Hepatocyte (in vitro differentiated cells): ENCODE measurements at regions not wholly inside any gene's neighbourhood (a gene's known extent, or its start where the extent isn't known, plus 50 kb on each side); places are given as distances from the start of the nearest gene placed in this dataset.

Experiments used
- DNase-seq: peaks from one replicate; pipeline ENCODE4 v3.0.0-alpha.2; 2016; ENCODE audit warnings: low spot score
- H2AFZ ChIP-seq: fragments of 200-600 bp; sonication (generic); 2 replicates; pipeline ENCODE4 v1.6.0; 2016; ENCODE audit warnings: antibody characterized with exemption, mild to moderate bottlenecking
- H3K27ac ChIP-seq: fragments of 200-600 bp; sonication (generic); 2 replicates; pipeline ENCODE4 v1.5.1; 2016; ENCODE audit warnings: mild to moderate bottlenecking
- H3K27me3 ChIP-seq: fragments of 200-600 bp; sonication (generic); 2 replicates; pipeline ENCODE4 v1.6.1; 2016
- H3K36me3 ChIP-seq: fragments of 200-600 bp; sonication (generic); replicated peaks from 2 replicates; pipeline ENCODE4 v1.5.1; 2016; ENCODE audit warnings: low read depth; ENCODE audit not compliant: insufficient read depth
- H3K4me1 ChIP-seq: fragments of 200-600 bp; sonication (generic); 2 replicates; pipeline ENCODE4 v1.5.1; 2016; ENCODE audit warnings: mild to moderate bottlenecking, moderate library complexity; ENCODE audit not compliant: insufficient read depth
- H3K4me2 ChIP-seq: fragments of 200-600 bp; sonication (generic); 2 replicates; pipeline ENCODE4 v1.6.0; 2016
- H3K4me3 ChIP-seq: fragments of 200-600 bp; sonication (generic); 2 replicates; pipeline ENCODE4 v1.5.1; 2016; ENCODE audit warnings: mild to moderate bottlenecking
- H3K79me2 ChIP-seq: fragments of 200-600 bp; sonication (generic); 2 replicates; pipeline ENCODE4 v1.6.0; 2017; ENCODE audit warnings: mild to moderate bottlenecking
- H3K9me2 ChIP-seq: fragments of 200-600 bp; sonication (generic); replicated peaks from 2 replicates; pipeline ENCODE4 v1.6.0; 2017; ENCODE audit warnings: mild to moderate bottlenecking; ENCODE audit not compliant: insufficient read depth
- H3K9me3 ChIP-seq: fragments of 200-600 bp; sonication (generic); 2 replicates; pipeline ENCODE4 v1.5.1; 2016; ENCODE audit warnings: low read depth, mild to moderate bottlenecking
- H4K20me1 ChIP-seq: fragments of 200-600 bp; sonication (generic); 2 replicates; pipeline ENCODE4 v1.6.0; 2016; ENCODE audit warnings: mild to moderate bottlenecking; ENCODE audit not compliant: insufficient read depth, poor library complexity, severe bottlenecking
- EZH2 ChIP-seq: fragments of 200-600 bp; sonication (generic); IDR thresholded peaks from 2 replicates; pipeline ENCODE4 v1.6.1; 2016; ENCODE audit warnings: antibody characterized with exemption, mild to moderate bottlenecking, borderline replicate concordance
- EZH2phosphoT487 ChIP-seq: fragments of 200-600 bp; sonication (generic); IDR thresholded peaks from one replicate; pipeline ENCODE4 v1.6.1; 2018; ENCODE audit warnings: antibody characterized with exemption, mild to moderate bottlenecking, low read depth, moderate library complexity; ENCODE audit not compliant: unreplicated experiment, severe bottlenecking
- WGBS: methylation state at CpG from one replicate; pipeline ENCODE4 v1.1.6; 2016; ENCODE audit warnings: low lambda C conversion rate; ENCODE audit errors: missing lambda C conversion rate; 5-methylcytosine and 5-hydroxymethylcytosine counted together
- TF ChIP-seq, protein P1 (sequence below): fragments of 200-600 bp; sonication (generic); IDR thresholded peaks from 2 replicates; pipeline ENCODE4 v1.5.1; 2016; ENCODE audit warnings: antibody characterized with exemption, mild to moderate bottlenecking; ENCODE audit not compliant: poor library complexity

DNA sequence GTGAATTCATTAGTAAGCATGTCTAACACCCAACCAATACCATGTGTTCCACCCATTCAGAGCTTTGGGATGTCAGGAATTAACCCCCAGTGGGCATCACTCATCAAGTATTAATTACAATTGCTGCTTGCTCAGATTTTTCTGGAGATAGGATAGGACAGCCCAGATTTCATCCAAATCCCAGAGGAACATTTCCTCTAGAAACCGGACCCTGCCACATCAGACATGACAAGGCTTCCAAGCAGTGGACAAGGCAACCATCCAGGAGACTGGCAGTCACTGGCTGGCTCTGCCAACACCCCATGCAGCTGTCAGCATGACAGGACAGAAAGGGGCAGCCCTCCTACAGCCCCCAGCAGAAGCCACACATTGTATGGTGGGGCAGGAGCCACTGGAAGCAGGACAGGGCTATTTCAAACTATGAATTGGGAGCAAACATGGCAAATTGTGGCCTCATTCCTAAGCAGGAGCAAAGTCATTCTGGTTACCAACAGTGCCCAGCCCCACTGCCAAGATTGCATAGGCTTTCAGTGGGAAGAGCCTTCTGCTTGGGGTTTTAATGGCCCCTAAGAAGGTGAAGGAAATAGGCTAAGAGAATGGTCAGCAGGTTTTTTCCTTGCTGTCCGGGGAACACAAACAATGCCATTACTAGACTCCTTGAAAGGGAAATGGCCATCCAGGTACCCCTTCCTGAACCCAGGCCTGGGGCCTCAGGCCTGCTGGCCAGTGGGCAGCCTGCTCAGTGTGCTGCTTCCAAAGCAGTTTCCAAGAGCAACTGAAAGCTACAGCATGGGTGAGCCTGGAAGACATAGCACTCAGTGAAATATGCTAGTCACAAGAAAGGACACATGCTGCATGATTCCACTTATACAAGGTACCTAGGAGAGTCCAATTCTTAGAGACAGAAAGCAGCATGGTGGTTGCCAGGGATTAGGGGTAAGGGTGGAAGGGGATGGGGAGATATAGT is 294.7 kb upstream of the SLC30A5 start:
- no peaks in the 10 kb centered on the region for H3K79me2 ChIP-seq
- H3K27me3 ChIP-seq: no peaks in the 10 kb centered on the region
- no peaks in the 10 kb centered on the region for H3K9me3 ChIP-seq
- 94% methylated on average over 2 of the region's 2 CpGs for WGBS
- no peaks in the 10 kb centered on the region for H3K4me1 ChIP-seq
- no peak overlapping the region for H2AFZ ChIP-seq
- no peaks in the 10 kb centered on the region for H4K20me1 ChIP-seq
- H3K9me2 ChIP-seq: no peaks in the 10 kb centered on the region
- no peak overlapping the region for H3K4me3 ChIP-seq
- no peak for TF ChIP-seq EZH2phosphoT487
- no peak overlapping the region for H3K4me2 ChIP-seq
- no peak for DNase-seq
- no peak overlapping the region for H3K27ac ChIP-seq
- no peaks in the 10 kb centered on the region for H3K36me3 ChIP-seq

DNA sequence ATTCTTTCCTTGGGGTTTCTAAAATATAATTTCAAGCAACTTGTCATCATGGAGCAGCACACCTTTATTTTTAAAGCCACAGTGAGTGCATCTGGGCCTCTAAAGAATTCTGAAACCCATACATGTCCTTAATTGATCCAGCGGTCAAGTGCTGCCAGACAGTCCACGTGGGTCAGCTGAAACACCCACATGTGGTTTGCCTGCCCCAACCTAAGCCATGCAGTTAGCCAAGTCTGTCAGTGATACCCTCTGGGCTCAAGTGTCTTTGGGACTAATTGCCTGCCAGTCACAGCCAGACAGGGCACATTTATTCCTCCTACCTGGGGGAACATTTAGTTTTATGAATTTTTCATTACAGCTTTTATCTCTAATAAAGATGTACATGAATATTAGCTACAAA is 291.4 kb upstream of the SLC30A5 start:
- H4K20me1 ChIP-seq: no peaks in the 10 kb centered on the region
- no peak overlapping the region for H2AFZ ChIP-seq
- no peak overlapping the region for H3K27ac ChIP-seq
- no peaks in the 10 kb centered on the region for H3K27me3 ChIP-seq
- WGBS: 79% methylated on average over 2 of the region's 2 CpGs
- H3K9me3 ChIP-seq: no peaks in the 10 kb centered on the region
- no peaks in the 10 kb centered on the region for H3K36me3 ChIP-seq
- H3K79me2 ChIP-seq: no peaks in the 10 kb centered on the region
- no peak overlapping the region for H3K4me3 ChIP-seq
- no peaks in the 10 kb centered on the region for H3K4me1 ChIP-seq
- no peak for DNase-seq
- H3K4me2 ChIP-seq: no peak overlapping the region
- no peak for TF ChIP-seq EZH2phosphoT487
- H3K9me2 ChIP-seq: no peaks in the 10 kb centered on the region

DNA sequence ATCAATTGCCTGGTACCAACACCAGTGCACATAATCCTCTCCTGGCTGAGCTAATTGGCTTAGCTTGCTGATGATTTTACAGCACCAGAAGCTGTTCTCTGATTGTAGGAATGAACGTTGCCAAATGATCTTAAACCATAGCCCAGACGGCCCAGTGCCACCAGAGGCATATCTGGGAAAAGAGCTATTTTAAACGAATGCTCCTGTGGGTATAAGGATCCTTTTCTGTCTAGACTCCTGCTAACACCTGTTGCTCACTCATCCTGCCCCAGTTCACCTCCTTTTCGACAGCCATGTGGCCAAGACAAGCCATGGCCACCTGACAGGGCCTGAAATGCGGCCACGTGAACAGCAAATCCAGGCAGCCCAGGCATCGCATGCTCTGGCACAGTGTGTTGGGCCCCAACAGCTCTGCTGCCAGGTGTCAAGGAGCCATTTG is 289.9 kb upstream of the SLC30A5 start:
- 86% methylated on average over 7 of the region's 7 CpGs for WGBS
- Histone ChIP-seq H3K79me2 (no peaks in the 10 kb centered on the region), H3K9me2 (no peaks in the 10 kb centered on the region), H3K4me1 (no peaks in the 10 kb centered on the region), H3K9me3 (no peaks in the 10 kb centered on the region), H3K36me3 (no peaks in the 10 kb centered on the region), H4K20me1 (no peaks in the 10 kb centered on the region), H3K4me3 (no peak overlapping the region), H3K27me3 (no peaks in the 10 kb centered on the region), H3K4me2 (no peak overlapping the region), H2AFZ (no peak overlapping the region), H3K27ac (no peak overlapping the region)
- no peak for DNase-seq
- TF ChIP-seq, protein P1, sequence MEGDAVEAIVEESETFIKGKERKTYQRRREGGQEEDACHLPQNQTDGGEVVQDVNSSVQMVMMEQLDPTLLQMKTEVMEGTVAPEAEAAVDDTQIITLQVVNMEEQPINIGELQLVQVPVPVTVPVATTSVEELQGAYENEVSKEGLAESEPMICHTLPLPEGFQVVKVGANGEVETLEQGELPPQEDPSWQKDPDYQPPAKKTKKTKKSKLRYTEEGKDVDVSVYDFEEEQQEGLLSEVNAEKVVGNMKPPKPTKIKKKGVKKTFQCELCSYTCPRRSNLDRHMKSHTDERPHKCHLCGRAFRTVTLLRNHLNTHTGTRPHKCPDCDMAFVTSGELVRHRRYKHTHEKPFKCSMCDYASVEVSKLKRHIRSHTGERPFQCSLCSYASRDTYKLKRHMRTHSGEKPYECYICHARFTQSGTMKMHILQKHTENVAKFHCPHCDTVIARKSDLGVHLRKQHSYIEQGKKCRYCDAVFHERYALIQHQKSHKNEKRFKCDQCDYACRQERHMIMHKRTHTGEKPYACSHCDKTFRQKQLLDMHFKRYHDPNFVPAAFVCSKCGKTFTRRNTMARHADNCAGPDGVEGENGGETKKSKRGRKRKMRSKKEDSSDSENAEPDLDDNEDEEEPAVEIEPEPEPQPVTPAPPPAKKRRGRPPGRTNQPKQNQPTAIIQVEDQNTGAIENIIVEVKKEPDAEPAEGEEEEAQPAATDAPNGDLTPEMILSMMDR: no peak

DNA sequence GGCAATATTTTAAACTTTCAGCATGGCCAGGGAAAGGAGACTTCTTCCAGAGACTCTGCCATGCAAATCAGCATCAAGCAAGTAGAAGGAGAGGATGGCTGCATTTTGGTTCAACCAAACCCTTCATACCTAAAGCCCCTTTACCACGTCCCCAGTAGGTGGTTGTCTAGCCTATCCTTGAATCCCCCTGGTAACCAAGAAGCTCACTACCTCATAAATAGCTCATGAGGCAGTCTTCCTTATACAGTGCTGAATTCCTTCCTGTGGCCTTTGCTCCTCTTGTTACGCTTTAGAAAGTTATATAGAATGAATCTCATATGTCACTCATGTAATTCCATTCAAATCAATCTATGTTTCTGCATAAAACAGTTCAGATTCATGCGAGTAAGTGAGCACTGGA is 289.5 kb upstream of the SLC30A5 start:
- Histone ChIP-seq H3K27ac (no peak overlapping the region), H3K4me1 (no peaks in the 10 kb centered on the region), H4K20me1 (no peaks in the 10 kb centered on the region), H3K4me2 (no peak overlapping the region), H2AFZ (no peak overlapping the region), H3K4me3 (no peak overlapping the region), H3K27me3 (no peaks in the 10 kb centered on the region), H3K9me2 (no peaks in the 10 kb centered on the region), H3K36me3 (no peaks in the 10 kb centered on the region), H3K9me3 (no peaks in the 10 kb centered on the region), H3K79me2 (no peaks in the 10 kb centered on the region)
- TF ChIP-seq EZH2 (no peak), EZH2phosphoT487 (no peak)
- TF ChIP-seq, protein P1: no peak
- WGBS: 88% methylated on average over 3 of the region's 3 CpGs
- DNase-seq: no peak
